ENCODE measurements at regions not wholly inside any gene's neighbourhood (a gene's known extent, or its start where the extent isn't known, plus 50 kb on each side); places are given as distances from the start of the nearest gene placed in this dataset.

GRCh38 chr3:68019876-68020275, 365.5 kb upstream of the SUCLG2 start:
- no peak for TF ChIP-seq ESRRA (IDR thresholded peaks at IDR 0.05; ENCODE audit: borderline replicate concordance, low read length)
- TF ChIP-seq, protein P1, sequence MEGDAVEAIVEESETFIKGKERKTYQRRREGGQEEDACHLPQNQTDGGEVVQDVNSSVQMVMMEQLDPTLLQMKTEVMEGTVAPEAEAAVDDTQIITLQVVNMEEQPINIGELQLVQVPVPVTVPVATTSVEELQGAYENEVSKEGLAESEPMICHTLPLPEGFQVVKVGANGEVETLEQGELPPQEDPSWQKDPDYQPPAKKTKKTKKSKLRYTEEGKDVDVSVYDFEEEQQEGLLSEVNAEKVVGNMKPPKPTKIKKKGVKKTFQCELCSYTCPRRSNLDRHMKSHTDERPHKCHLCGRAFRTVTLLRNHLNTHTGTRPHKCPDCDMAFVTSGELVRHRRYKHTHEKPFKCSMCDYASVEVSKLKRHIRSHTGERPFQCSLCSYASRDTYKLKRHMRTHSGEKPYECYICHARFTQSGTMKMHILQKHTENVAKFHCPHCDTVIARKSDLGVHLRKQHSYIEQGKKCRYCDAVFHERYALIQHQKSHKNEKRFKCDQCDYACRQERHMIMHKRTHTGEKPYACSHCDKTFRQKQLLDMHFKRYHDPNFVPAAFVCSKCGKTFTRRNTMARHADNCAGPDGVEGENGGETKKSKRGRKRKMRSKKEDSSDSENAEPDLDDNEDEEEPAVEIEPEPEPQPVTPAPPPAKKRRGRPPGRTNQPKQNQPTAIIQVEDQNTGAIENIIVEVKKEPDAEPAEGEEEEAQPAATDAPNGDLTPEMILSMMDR (IDR thresholded peaks at IDR 0.05), result no peak
- no peak for TF ChIP-seq EP300 (IDR thresholded peaks at IDR 0.05)

All from A549 (cell line).